DMS153 treated with DMSO at 0.1 percent for 48 hours (cell line): ENCODE measurements at regions not wholly inside any gene's neighbourhood (a gene's known extent, or its start where the extent isn't known, plus 50 kb on each side); places are given as distances from the start of the nearest gene placed in this dataset.

ENCODE experiments used
- DNase-seq: peaks from one replicate; lab custom pipeline; 2025; ENCODE audit not compliant: unreplicated experiment; lab: John Stamatoyannopoulos, UW

GRCh38 chr7:85522070-85522469, 335.2 kb upstream of the SEMA3D start:
- no peak for DNase-seq

DNA sequence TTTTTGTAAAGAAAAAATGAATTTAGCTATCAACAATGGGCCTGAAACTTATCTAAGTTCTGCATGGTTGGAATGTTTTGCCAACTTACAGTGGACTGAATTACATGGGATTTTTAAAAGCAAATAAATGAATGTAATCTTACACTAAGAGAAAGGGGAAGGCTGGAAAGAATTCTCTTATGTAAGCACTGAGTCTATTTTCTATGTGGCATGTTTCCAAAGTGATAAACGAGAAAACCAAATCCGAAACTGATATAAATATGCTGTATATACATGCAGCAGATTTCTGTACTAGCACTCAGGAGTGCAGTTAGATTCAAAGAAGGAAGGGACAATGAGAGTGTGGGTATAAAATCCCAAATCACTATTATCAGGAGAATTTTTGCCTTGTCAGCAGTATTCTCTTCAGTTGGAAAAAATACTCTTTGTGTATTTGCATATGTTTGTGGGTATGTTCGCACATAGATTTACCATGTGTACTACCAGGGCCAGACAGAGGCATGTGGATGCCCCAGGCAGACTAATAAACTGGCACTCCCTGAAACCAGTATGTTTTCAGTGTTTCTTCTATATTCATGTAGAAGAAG, 334.3 kb upstream of the SEMA3D start:
- DNase-seq = no peak

DNA sequence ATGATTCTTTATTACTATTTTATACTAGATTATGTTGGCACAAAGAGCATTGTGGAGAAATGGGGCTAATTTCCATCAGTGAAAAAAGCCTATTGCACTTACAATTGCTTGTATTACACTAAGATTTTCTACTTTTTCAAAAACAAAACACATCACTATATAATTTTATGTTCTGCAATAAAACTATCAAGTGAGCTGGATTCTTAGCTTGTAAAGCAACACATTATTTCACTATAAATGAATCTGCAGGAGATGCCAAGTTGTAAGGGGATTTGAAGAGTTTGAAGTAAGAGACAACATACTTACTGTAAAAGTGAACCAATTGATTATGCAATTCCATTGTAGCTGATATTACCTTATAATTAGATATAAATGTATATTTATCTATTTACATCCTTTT, 333.3 kb upstream of the SEMA3D start:
- no peak for DNase-seq

- no peak for DNase-seq
Measured at GRCh38 chr7:85516675-85517074, 329.8 kb upstream of the SEMA3D start.

GRCh38 chr7:85512790-85513189, 325.9 kb upstream of the SEMA3D start:
- no peak for DNase-seq

DNA sequence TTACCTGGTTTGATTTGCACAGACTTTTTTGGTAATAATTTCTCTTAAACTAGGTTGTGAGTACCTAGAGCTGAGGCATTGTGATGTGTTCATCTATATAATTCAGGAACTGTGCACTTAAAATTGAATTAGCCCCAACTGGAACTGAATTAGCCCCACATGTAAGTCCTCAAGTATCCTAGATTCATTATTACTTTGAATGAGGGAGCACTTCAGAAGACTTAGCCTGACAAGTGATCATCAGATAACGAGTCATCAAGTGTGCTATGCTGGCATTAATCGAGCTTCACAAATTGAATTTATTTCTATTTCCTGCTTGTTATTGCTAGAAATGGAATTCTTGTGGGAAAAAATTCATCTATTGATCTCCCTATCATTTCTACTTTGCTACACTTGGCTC, 323.4 kb upstream of the SEMA3D start:
- no peak for DNase-seq

GRCh38 chr7:85509476-85509875, 322.6 kb upstream of the SEMA3D start:
- no peak for DNase-seq

DNA sequence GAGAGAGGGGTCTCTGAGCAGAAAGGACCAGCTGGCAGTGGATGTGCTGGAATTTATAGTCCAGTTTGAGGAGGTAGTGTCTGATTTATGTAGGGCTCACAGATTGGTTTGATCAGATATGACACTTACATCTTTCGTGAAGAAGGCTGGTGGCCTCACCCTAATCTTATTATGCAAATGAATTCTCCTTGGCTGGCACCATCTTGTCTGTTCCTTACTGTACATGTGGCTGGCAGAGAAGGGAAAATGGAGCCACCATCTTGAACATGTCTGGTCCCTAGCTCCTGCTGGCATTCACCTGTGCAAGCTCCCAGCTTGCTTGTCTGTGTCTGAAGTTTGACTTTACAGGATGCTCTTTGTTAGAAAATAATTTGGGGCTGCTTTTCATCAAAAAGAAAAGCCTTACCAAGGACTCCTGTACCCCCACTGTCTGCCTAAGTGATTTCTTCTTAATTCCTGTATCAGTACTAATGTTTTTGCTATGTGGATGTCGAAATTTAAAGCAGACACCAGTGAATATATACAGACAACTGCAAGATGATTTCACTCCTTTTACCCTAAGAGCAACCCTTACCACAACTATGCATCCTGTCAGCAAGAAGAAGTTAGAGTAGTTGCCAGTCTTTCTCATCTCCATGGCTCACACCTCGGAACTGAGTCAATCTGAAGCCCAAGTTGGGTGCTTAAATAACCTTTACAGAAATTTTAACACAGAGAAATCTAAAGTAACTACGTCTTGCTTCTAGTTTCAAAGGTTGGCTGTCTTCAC, 322.0 kb upstream of the SEMA3D start:
- DNase-seq = no peak

- no peak for DNase-seq
Measured at GRCh38 chr7:85498031-85498430, 311.2 kb upstream of the SEMA3D start.

GRCh38 chr7:85489498-85489897, 302.6 kb upstream of the SEMA3D start:
- no peak for DNase-seq

- no peak for DNase-seq
Measured at GRCh38 chr7:85488406-85488805, 301.6 kb upstream of the SEMA3D start.

GRCh38 chr7:85483177-85483576, 296.3 kb upstream of the SEMA3D start:
- DNase-seq = no peak

DNA sequence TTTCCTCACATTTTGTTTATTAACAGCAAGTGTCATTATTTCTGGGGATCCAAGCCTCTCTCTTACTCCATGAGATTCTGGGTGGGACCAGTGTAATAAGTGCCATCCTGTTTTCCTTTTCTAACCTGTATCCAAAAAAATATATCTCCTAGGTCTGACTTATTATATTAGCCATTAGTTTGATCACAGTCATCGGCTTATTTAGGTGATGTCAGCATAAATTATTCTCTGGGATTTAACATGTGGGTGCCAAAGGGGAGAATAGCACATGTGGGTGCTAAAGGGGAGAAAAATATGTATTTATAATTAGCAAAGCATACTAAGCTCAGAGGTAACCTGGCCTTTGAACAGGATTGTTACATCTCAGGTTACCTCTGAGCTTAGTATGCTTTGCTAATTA, 293.8 kb upstream of the SEMA3D start:
- DNase-seq = no peak

DNA sequence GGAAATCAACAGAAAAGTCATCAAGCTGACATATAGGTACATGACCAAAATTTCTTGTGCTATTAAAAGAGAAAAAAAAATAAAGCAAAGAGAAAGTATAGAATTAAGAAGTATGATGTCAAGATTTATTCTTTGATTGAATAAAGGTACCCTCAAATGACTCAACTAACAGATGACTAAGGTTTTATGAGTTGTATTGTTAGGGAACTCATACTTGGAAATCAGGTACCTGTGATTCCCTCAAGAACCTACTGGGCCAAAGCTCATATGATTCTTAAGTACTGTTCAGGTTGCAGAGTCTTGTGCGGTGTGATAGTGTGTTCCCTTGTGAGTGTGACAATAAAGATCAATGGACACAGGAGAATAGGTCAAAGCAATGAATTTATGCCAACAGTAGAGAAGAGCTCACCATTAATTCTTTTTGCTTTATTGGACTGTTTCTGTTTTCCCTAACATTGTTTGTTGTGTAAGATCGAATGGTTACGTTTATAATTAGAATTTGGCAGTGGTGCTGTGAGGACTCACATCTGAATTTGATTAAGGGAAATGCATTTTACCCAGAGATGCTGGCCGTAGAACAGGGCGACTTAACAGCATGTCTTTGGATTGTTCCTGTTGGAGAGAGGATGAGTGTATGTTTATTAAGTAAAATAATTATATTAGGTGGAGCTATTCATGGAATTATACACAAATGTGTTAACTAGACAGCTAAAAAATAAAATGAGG, 293.2 kb upstream of the SEMA3D start:
- DNase-seq = no peak

- no peak for DNase-seq
Measured at GRCh38 chr7:85478530-85478929, 291.7 kb upstream of the SEMA3D start.

GRCh38 chr7:85475476-85475875, 288.6 kb upstream of the SEMA3D start:
- no peak for DNase-seq

GRCh38 chr7:85475071-85475470, 288.2 kb upstream of the SEMA3D start:
- DNase-seq = no peak

- no peak for DNase-seq
Measured at GRCh38 chr7:85474234-85474633, 287.4 kb upstream of the SEMA3D start.

DNA sequence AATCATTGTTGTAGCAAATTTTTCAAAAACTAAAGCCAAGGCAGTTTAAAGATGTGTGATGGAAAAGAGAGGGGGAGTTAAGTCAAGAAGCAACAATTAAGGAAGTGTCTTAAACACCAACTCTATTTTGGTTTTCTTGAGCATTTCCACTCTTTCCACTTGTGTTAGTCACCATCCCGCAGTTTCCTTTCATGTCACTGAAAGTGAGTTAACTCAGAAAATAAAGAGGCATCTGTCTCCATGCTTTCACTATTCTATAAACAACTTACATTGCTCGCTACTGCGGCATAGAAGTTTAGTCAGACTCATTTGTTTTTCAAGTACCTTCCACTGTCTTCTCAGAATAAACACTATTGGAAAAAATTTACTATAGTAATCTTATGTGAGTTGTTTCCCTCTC, 284.9 kb upstream of the SEMA3D start:
- DNase-seq = no peak

- DNase-seq = no peak
Measured at GRCh38 chr7:85471307-85471706, 284.5 kb upstream of the SEMA3D start.

- DNase-seq = no peak
Measured at GRCh38 chr7:85469446-85470010, 282.7 kb upstream of the SEMA3D start.
